ENCODE measurements at regions not wholly inside any gene's neighbourhood (a gene's known extent, or its start where the extent isn't known, plus 50 kb on each side); places are given as distances from the start of the nearest gene placed in this dataset.
"Not testable (repeated sequence)": the region's sequence is repeated elsewhere in the genome, so short reads cannot be mapped to it uniquely, and the experiment has no call there.

DNA sequence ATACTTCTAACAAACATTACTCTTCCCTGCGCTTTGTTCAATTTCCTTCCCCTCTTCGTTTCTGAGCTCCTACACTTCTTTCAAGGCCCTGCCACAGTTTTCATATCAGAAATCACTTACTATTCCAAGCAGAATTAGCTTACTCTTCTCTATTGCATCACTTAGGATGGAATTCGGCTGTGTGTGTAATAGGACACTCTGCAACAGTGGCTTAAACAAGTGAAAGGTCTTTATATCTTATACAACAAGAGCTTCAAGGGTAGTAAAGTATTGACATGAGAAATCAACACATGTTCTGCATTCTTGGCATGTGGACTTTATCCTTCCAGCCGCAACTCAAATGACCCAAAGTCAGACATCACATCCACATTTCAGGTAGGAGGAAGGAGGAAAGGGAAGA, 279.6 kb downstream of the PCDH20 start:
- no peak for DNase-seq

DNA sequence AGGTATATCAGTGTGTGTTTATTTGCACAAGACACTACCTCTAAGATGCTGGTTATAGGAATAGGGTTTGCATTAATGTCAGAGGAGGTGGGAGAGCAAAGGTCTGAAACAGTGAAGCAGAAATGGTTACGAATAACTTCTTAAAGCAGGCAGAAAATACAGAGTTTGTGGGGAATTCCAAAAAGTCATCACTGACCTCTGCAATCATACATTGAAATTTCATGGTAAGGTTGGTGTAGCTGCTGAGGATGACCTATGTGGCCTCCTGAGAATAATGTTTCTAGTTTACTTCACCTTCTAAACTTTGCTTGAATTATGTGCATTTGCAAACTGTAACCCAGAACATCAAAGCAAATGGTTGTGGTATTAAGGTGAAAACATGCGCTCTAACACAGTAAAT, 280.1 kb downstream of the PCDH20 start:
- no peak for DNase-seq

DNA sequence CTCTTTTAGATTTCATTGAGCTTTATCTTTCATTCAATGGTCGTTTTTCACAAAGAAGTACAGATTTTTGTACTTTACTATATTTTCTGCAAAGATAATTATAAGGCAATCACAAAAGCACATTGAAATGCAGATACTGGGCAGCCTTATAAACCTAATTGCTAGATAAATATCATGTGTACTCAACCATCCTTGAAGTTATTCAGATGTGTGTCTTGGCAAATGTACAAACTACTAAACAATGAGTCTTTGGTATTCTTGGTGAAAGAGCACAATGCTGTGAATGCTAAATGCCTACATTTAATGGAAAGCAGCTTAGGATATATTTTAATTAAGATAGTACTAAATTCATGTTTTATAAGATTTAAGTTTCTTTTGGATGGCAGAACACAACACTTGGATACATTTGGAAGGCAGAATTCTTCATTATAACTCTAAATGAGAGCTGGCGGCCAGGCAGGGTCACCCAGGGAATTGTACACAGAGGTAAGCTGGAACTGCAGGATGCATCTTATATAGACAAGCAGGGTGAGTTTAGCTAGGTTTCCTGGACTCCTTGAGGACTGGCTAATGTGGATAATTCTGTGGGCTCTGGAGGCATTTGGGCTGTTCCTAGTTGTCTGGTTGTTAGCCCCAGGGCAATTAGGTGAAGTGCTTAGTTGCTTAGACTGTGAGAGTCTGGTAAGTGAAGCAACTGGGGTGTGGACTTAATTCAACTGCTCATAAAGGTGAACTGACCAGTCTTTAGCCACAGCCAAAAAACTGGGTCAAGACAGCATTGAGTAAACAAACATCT, 286.6 kb downstream of the PCDH20 start:
- no peak for DNase-seq

- no peak for DNase-seq
Measured at GRCh38 chr13:61123538-61124289, 291.9 kb downstream of the PCDH20 start.

DNA sequence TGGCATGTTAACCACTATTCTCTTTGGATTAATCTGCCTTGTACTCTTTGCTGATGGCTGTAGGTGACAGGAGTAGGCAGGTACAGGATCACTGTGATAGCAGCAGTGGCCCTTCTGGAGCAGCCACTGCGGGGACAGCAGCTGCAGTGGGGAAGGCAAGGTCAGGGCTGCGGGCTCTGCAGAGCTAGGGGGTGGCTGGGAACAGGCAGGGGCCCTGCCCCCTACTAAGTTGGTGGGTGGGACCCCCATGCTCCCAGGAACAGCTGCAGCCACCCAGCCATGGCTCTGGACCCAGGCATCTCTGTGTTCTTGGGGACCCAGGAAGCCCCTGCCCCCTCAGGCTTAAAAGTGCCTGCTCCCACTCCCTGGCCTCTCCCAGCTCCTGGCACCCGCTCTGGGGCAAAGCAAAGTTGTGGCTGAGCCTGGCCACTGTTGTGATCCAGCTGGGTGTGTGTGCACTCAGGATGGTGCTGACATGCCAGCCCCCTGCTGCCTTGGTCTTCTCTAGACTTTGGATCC, 302.4 kb downstream of the PCDH20 start:
- no peak for DNase-seq

GRCh38 chr13:61111529-61111928, 304.1 kb downstream of the PCDH20 start:
- no peak for DNase-seq

DNA sequence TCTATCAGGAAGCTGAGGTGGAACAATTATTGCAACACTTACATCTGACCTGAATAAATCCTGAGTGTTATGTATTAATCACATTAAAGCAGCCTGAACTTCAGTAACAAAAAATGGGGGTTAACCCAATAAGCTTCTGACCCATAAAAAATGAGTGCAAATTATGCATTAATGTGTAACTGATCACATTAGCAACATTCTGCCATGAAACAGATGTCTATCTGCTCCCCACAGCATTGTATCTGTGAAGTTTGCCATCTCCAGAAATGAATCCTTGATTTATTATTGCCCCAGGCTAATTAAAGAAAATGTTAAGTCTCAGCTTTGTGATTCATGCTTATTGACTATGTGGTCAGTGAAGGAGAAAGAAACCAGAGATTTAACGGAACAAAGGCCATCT, 304.9 kb downstream of the PCDH20 start:
- no peak for DNase-seq

- no peak for DNase-seq
Measured at GRCh38 chr13:61109741-61110140, 305.9 kb downstream of the PCDH20 start.

- no peak for DNase-seq
Measured at GRCh38 chr13:61107989-61108388, 307.7 kb downstream of the PCDH20 start.

- DNase-seq = no peak
Measured at GRCh38 chr13:61095885-61096284, 319.8 kb downstream of the PCDH20 start.

- no peak for DNase-seq
Measured at GRCh38 chr13:61094865-61095264, 320.8 kb downstream of the PCDH20 start.

DNA sequence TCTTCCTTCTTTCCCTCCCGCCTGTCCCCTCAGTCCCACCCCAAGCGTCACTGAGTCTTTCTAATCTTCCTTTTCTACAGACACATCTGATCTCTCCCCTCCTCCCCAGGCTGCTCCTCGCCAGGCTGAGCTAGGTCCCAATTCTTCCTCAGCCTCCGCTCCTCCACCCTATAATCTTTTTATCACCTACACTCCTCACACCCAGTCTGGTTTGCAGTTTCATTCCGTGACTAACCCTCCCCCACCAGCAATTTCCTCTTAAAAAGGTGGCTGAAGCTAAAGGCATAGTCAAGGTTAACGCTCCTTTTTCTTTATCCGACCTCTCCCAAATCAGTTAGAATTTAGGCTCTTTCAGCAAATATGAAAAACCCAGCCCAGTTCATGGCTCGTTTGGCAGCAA, 325.8 kb downstream of the PCDH20 start:
- not testable (repeated sequence) for DNase-seq

- no peak for DNase-seq
Measured at GRCh38 chr13:61086087-61086486, 329.6 kb downstream of the PCDH20 start.

DNA sequence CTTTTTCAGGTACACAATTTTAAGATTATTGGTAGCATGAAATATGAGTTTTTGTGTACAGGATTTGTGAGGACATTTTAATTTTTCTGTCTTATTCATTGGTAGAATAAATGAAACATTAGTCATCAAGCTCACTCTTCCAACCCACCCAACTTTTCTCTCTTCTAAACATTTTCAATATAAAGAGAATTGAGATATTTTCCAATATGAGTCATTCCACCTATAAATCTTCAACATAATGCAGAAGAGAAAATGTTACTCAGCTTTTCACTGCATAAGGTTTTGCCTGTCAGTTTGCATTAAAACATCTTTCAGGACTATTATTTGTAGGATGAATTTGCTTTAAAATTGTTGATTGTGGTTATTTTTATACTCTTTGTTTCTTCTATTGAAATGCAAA, 330.7 kb downstream of the PCDH20 start:
- no peak for DNase-seq

GRCh38 chr13:61078976-61079770, 336.5 kb downstream of the PCDH20 start:
- no peak for DNase-seq

DNA sequence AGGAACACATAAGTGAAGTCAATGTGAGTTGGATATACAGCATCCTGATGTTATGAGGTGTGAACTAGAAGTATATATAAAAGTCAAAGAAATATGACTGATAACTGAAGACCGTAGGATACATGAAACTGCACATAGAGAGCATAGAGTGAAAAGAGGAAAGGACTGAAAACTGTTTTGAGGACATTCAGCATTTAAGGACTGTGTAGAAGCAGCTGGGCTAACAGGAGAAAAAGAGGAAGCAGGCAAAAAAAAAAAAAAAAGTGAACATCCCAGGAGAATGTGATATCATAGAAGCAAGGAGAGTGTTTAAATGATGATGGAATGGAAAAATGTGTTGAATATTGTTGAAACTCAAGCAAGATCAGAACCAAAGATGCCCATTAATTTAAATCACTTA, 363.5 kb downstream of the PCDH20 start:
- no peak for DNase-seq

- no peak for DNase-seq
Measured at GRCh38 chr13:61045251-61045650, 370.4 kb downstream of the PCDH20 start.

DNA sequence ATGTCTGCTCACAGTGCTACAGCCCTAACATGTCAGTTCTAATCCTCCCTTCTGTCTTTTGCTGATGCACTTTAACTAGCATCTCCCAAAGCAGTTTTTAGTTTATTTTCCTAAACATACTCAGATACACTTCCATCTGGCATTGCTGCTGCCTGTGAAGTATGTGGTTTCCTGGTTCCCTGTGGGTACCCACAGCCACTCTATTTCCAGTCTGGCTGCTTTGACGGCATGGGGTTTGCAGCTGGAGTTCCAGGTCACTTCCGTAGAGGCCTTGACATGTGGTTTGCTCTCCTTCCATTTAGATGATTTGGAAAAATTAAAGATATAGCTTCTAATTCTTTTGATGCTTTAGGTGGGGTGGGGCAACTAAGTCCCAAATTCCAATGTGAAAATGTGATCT, 375.5 kb downstream of the PCDH20 start:
- no peak for DNase-seq

GRCh38 chr13:61039302-61039701, 376.3 kb downstream of the PCDH20 start:
- DNase-seq = no peak

DNA sequence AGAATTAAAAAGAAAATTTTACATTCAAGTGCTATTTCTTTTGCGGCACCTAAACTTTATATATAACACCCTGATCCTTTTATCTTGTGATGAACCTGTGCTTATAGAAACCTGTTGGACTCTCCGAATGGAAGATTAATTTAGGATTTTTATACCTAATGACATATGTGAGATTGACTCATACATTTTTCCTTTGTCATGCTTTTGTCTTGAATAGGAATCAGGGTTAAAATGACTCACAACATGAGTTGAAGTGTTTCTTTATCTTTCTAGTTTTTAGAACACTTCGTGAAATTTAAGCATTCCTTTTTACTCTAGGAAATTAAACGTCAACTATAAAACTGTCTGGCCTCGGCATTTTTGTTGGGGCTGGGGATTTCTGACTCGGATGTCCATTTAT, 378.9 kb downstream of the PCDH20 start:
- no peak for DNase-seq

DNA sequence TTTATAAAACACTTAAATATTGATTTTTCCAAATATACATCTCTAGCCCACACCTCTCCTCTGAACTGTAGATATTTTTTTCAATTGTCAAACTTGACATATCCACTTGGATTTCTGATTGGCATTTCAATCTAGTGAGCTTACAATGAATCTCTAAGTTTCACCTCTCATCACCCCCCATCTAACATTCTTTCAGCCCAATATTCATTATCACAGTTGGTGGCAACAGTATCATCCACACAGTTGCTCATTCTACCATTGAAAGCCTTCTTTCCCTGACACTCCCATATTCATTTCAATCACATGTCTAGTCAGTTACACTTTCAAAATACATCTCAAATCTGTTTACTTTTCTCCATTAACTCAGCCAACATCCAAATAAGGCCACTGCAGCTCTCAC, 385.2 kb downstream of the PCDH20 start:
- no peak for DNase-seq

GRCh38 chr13:61029064-61029463, 386.6 kb downstream of the PCDH20 start:
- no peak for DNase-seq

DNA sequence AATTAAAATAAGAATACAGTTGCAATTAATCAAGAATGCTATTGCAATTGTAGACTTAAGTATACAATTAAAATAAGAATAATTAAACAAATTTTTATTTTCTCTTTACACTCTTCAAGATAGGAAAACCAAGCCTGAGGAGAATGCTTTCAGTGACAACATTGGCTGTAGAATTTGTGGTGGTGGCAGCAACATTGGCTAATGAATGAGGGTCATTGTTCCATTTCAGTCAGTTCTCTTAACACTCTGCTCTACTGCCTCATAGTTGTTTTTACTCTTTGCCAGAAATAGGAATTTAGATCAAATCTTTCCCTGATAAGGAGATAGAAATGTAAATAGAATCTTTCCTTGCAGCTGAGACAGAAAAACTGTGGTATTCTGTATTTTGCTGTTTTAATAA, 391.6 kb downstream of the PCDH20 start:
- no peak for DNase-seq

Measured in T-helper 2 cell (primary cell).